ENCODE measurements at regions not wholly inside any gene's neighbourhood (a gene's known extent, or its start where the extent isn't known, plus 50 kb on each side); places are given as distances from the start of the nearest gene placed in this dataset.

GRCh38 chr2:187003038-187003554, 154.1 kb upstream of the ZSWIM2 start:
- TF ChIP-seq, protein P1, sequence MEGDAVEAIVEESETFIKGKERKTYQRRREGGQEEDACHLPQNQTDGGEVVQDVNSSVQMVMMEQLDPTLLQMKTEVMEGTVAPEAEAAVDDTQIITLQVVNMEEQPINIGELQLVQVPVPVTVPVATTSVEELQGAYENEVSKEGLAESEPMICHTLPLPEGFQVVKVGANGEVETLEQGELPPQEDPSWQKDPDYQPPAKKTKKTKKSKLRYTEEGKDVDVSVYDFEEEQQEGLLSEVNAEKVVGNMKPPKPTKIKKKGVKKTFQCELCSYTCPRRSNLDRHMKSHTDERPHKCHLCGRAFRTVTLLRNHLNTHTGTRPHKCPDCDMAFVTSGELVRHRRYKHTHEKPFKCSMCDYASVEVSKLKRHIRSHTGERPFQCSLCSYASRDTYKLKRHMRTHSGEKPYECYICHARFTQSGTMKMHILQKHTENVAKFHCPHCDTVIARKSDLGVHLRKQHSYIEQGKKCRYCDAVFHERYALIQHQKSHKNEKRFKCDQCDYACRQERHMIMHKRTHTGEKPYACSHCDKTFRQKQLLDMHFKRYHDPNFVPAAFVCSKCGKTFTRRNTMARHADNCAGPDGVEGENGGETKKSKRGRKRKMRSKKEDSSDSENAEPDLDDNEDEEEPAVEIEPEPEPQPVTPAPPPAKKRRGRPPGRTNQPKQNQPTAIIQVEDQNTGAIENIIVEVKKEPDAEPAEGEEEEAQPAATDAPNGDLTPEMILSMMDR (IDR thresholded peaks at IDR 0.05) = no peak
- no peak for TF ChIP-seq POLR2A (IDR thresholded peaks at IDR 0.05)

All from tibial nerve (tissue), 3 donors.